ENCODE measurements at regions not wholly inside any gene's neighbourhood (a gene's known extent, or its start where the extent isn't known, plus 50 kb on each side); places are given as distances from the start of the nearest gene placed in this dataset.

- intact Hi-C loops (cut with micrococcal nuclease): no loop called here
- no TSS peak for BruUV-seq (replicated peaks)
- Histone ChIP-seq H4K20me1 (ENCODE audit: low read length) (no peaks in the 10 kb centered on the region), H3K4me3 (ENCODE audit: low read length) (no peak overlapping the region), H3K36me3 (ENCODE audit: low read depth, low read length) (no peaks in the 10 kb centered on the region), H3K4me1 (ENCODE audit: insufficient read depth, low read length) (no peaks in the 10 kb centered on the region), H3K27me3 (ENCODE audit: low read length) (no peaks in the 10 kb centered on the region), H3K9me3 (ENCODE audit: low read length) (no peaks in the 10 kb centered on the region), H2AFZ (ENCODE audit: low read length) (no peak overlapping the region), H3K79me2 (ENCODE audit: low read length) (no peaks in the 10 kb centered on the region), H3K9ac (ENCODE audit: low read length) (no peak overlapping the region), H3K9me2 (replicated peaks; ENCODE audit: low read length) (no peaks in the 10 kb centered on the region), H3F3A (ENCODE audit: low read length, unreplicated experiment) (no peaks in the 10 kb centered on the region), H3K4me2 (ENCODE audit: low read length) (no peak overlapping the region), H3K27ac (ENCODE audit: low read length) (no peak overlapping the region)
- CTCF ChIA-PET: interaction anchor here (1.0 kb wide), 1 partner anchor 38 kb away, joined by 3 read pairs; no protein-coding TSS in a partner anchor
- DNase-seq: no peak
- ATAC-seq: no peak
- POLR2A ChIA-PET (ENCODE audit: unreplicated experiment): no interaction called here
- TF ChIP-seq EZH2phosphoT487 (IDR thresholded peaks at IDR 0.05; ENCODE audit: borderline replicate concordance, low read length) (no peak), EZH2 (IDR thresholded peaks at IDR 0.05; ENCODE audit: low read length, unreplicated experiment) (no peak), CTCF (conservative IDR thresholded peaks at IDR 0.05; ENCODE audit: low read depth, low read length) (no peak)
These were observed 1301.6 kb downstream of the EPHA7 start for GRCh38 chr6:92117800-92118199.

- H3K4me2 ChIP-seq (ENCODE audit: low read length): no peak overlapping the region
- H3K27me3 ChIP-seq (ENCODE audit: low read length): no peaks in the 10 kb centered on the region
- no peaks in the 10 kb centered on the region for H3K4me1 ChIP-seq (ENCODE audit: insufficient read depth, low read length)
- H4K20me1 ChIP-seq (ENCODE audit: low read length): no peaks in the 10 kb centered on the region
- H3K9me3 ChIP-seq (ENCODE audit: low read length): no peaks in the 10 kb centered on the region
- H3K9ac ChIP-seq (ENCODE audit: low read length): no peak overlapping the region
- no peaks in the 10 kb centered on the region for H3K9me2 ChIP-seq (replicated peaks; ENCODE audit: low read length)
- no TSS peak for BruUV-seq (replicated peaks)
- TF ChIP-seq EZH2phosphoT487 (IDR thresholded peaks at IDR 0.05; ENCODE audit: borderline replicate concordance, low read length): no peak
- TF ChIP-seq EZH2 (IDR thresholded peaks at IDR 0.05; ENCODE audit: low read length, unreplicated experiment): no peak
- no peak for TF ChIP-seq CTCF (conservative IDR thresholded peaks at IDR 0.05; ENCODE audit: low read depth, low read length)
- no peaks in the 10 kb centered on the region for H3F3A ChIP-seq (ENCODE audit: low read length, unreplicated experiment)
- ATAC-seq (no peak), DNase-seq (no peak)
- no peaks in the 10 kb centered on the region for H3K36me3 ChIP-seq (ENCODE audit: low read depth, low read length)
- no peaks in the 10 kb centered on the region for H3K79me2 ChIP-seq (ENCODE audit: low read length)
- POLR2A ChIA-PET (ENCODE audit: unreplicated experiment): no interaction called here
- intact Hi-C loops (cut with micrococcal nuclease): no loop called here
- CTCF ChIA-PET: no interaction called here
- no peak overlapping the region for H2AFZ ChIP-seq (ENCODE audit: low read length)
- no peak overlapping the region for H3K4me3 ChIP-seq (ENCODE audit: low read length)
- no peak overlapping the region for H3K27ac ChIP-seq (ENCODE audit: low read length)
These were observed 1304.6 kb downstream of the EPHA7 start for GRCh38 chr6:92114797-92115196.

- no peaks in the 10 kb centered on the region for H3K36me3 ChIP-seq (ENCODE audit: low read depth, low read length)
- no peak overlapping the region for H3K4me3 ChIP-seq (ENCODE audit: low read length)
- no peaks in the 10 kb centered on the region for H3K79me2 ChIP-seq (ENCODE audit: low read length)
- intact Hi-C loops (cut with micrococcal nuclease): no loop called here
- no peak overlapping the region for H2AFZ ChIP-seq (ENCODE audit: low read length)
- no peaks in the 10 kb centered on the region for H4K20me1 ChIP-seq (ENCODE audit: low read length)
- no peak for ATAC-seq
- H3K4me2 ChIP-seq (ENCODE audit: low read length): no peak overlapping the region
- no peaks in the 10 kb centered on the region for H3F3A ChIP-seq (ENCODE audit: low read length, unreplicated experiment)
- H3K27ac ChIP-seq (ENCODE audit: low read length): no peak overlapping the region
- TF ChIP-seq EZH2phosphoT487 (IDR thresholded peaks at IDR 0.05; ENCODE audit: borderline replicate concordance, low read length) (no peak), EZH2 (IDR thresholded peaks at IDR 0.05; ENCODE audit: low read length, unreplicated experiment) (no peak), CTCF (conservative IDR thresholded peaks at IDR 0.05; ENCODE audit: low read depth, low read length) (no peak)
- no TSS peak for BruUV-seq (replicated peaks)
- H3K9ac ChIP-seq (ENCODE audit: low read length): no peak overlapping the region
- no peak for DNase-seq
- H3K9me3 ChIP-seq (ENCODE audit: low read length): no peaks in the 10 kb centered on the region
- no peaks in the 10 kb centered on the region for H3K27me3 ChIP-seq (ENCODE audit: low read length)
- no peaks in the 10 kb centered on the region for H3K9me2 ChIP-seq (replicated peaks; ENCODE audit: low read length)
- CTCF ChIA-PET: no interaction called here
- H3K4me1 ChIP-seq (ENCODE audit: insufficient read depth, low read length): no peaks in the 10 kb centered on the region
- POLR2A ChIA-PET (ENCODE audit: unreplicated experiment): no interaction called here
These were observed 1305.2 kb downstream of the EPHA7 start for GRCh38 chr6:92114091-92114675.

All from PC-3 (cell line).